Erythroblast (primary cell): ENCODE measurements at regions not wholly inside any gene's neighbourhood (a gene's known extent, or its start where the extent isn't known, plus 50 kb on each side); places are given as distances from the start of the nearest gene placed in this dataset.

ENCODE experiments used
- GATA1 ChIP-seq: IDR thresholded peaks from 2 replicates; pipeline ENCODE4 v1.6.1; 2011; ENCODE audit warnings: low read depth, mild to moderate bottlenecking, control low read depth, low read length, moderate library complexity
- POLR2A ChIP-seq: IDR thresholded peaks from 2 replicates; pipeline ENCODE4 v1.6.1; 2011; ENCODE audit warnings: mild to moderate bottlenecking, low read length

GRCh38 chr1:193565971-193566577 is 379.7 kb upstream of the B3GALT2 start:
- TF ChIP-seq POLR2A (no peak), GATA1 (no peak)
